HepG2 (cell line): ENCODE measurements at regions not wholly inside any gene's neighbourhood (a gene's known extent, or its start where the extent isn't known, plus 50 kb on each side); places are given as distances from the start of the nearest gene placed in this dataset.

Experiments
- ATAC-seq: fragments of 200-7000 bp; cut with Tn5 transposase; 3 replicates; pipeline ENCODE4 v1.9.1; 2020; ENCODE audit warnings: mild to moderate bottlenecking, moderate library complexity
- BruUV-seq: library from RNA; stranded (reverse); fragments of 400-500 nt; replicated peaks from 2 replicates; lab custom pipeline; 2021; lab: Mats Ljungman, UMichigan
- CTCF ChIA-PET: fragments of 300-600 bp; formaldehyde crosslinking; extraction: SDS; loops from one replicate; lab custom pipeline; 2021; ENCODE audit warnings: low total read pairs, inconsistent platforms, low intra/inter-chr PET ratio; lab: Yijun Ruan, JAX
- POLR2A ChIA-PET: fragments of 350-600 bp; sonication (Branson Sonifier 250); formaldehyde crosslinking; loops from one replicate; lab custom pipeline; 2020; ENCODE audit warnings: antibody characterized with exemption, inconsistent platforms; lab: Yijun Ruan, JAX
- DNase-seq: peaks from one replicate; pipeline ENCODE4 v3.0.0-alpha.2; 2015; ENCODE audit warnings: low spot score
- FAIRE-seq: peaks from 3 replicates; lab custom pipeline; 2011; peaks lifted over from hg19 to GRCh38; lab: Jason Lieb, UNC
- H2AFZ ChIP-seq: one replicate; pipeline ENCODE4 v1.6.1; 2011; ENCODE audit warnings: low read length, inconsistent platforms
- H3K27ac ChIP-seq: fragments of 300-600 bp; 3 replicates; pipeline ENCODE4 v1.8.0; 2011; ENCODE audit warnings: mixed run types, mild to moderate bottlenecking, mixed read lengths, low read length, inconsistent platforms; ENCODE audit not compliant: insufficient read depth; ENCODE audit errors: extremely low read length
- H3K27me3 ChIP-seq, 2 experiments: fragments of 200-600 bp in 1 of 2; 2 replicates in 1 of 2; 3 replicates in 1 of 2; pipeline versions ENCODE4 v1.6.0 to v1.8.0; 2011; ENCODE audit warnings: low read length in 2 of 2, mild to moderate bottlenecking in 2 of 2, moderate library complexity in 2 of 2, inconsistent platforms in 1 of 2; ENCODE audit not compliant: insufficient read depth in 2 of 2, control insufficient read depth in 1 of 2
- H3K36me3 ChIP-seq, 2 experiments: fragments of 200-600 bp in 1 of 2; replicated peaks in 1 of 2; 2 replicates in 1 of 2; 3 replicates in 1 of 2; pipeline versions ENCODE4 v1.5.1 to v1.8.0; 2011; ENCODE audit warnings: low read length in 2 of 2, inconsistent platforms in 1 of 2; ENCODE audit not compliant: insufficient read depth in 2 of 2, control insufficient read depth in 1 of 2
- H3K4me1 ChIP-seq: 2 replicates; pipeline ENCODE4 v1.5.1; 2012; ENCODE audit warnings: low read length, inconsistent platforms; ENCODE audit not compliant: insufficient read depth
- H3K4me2 ChIP-seq: 2 replicates; pipeline ENCODE4 v1.6.0; 2011; ENCODE audit warnings: low read depth, low read length, inconsistent platforms
- H3K4me3 ChIP-seq, 3 experiments: fragments of 200-600 bp in 1 of 3; sonication (generic), shearing (Covaris generic) in 1 of 3; replicated peaks in 1 of 3; 2 replicates each; pipeline ENCODE4 v1.5.1; 2011 to 2016; ENCODE audit warnings: low read length in 3 of 3, inconsistent platforms in 2 of 3, low read depth in 2 of 3, mild to moderate bottlenecking in 2 of 3, control low read depth in 1 of 3, mixed read lengths in 1 of 3; ENCODE audit not compliant: insufficient read depth in 1 of 3
- H3K79me2 ChIP-seq: one replicate; pipeline ENCODE4 v1.6.1; 2011; ENCODE audit warnings: low read length, inconsistent platforms; ENCODE audit not compliant: insufficient read depth
- H3K9ac ChIP-seq: 2 replicates; pipeline ENCODE4 v1.6.0; 2011; ENCODE audit warnings: mild to moderate bottlenecking, low read depth, low read length, inconsistent platforms; ENCODE audit not compliant: insufficient read depth
- H3K9me3 ChIP-seq: 2 replicates; pipeline ENCODE4 v1.5.1; 2012; ENCODE audit warnings: mild to moderate bottlenecking, low read length
- H4K20me1 ChIP-seq: 2 replicates; pipeline ENCODE4 v1.6.0; 2011; ENCODE audit warnings: inconsistent platforms, mild to moderate bottlenecking, low read length, moderate library complexity; ENCODE audit not compliant: insufficient read depth
- ARNT2 ChIP-seq: sonication (generic); formaldehyde crosslinking; IDR thresholded peaks from 2 replicates; pipeline ENCODE4 v1.8.0; 2022; ENCODE audit warnings: mild to moderate bottlenecking, low read depth, missing genetic modification reagents, moderate library complexity
- CBX2 ChIP-seq, 2 experiments: fragments of 200-600 bp in 1 of 2; sonication (generic); formaldehyde crosslinking in 1 of 2; IDR thresholded peaks; 2 replicates each; pipeline versions ENCODE4 v1.7.0 to v1.8.1; 2018 to 2022; ENCODE audit warnings: low read depth in 2 of 2, low read length in 1 of 2, mild to moderate bottlenecking in 1 of 2, missing genetic modification reagents in 1 of 2
- HNRNPL ChIP-seq: fragments of 200-400 bp; formaldehyde crosslinking; IDR thresholded peaks from 2 replicates; pipeline ENCODE4 v1.6.1; 2017; ENCODE audit warnings: mild to moderate bottlenecking, low read depth, low read length
- MAZ ChIP-seq, 2 experiments: sonication (generic) in 1 of 2; formaldehyde crosslinking in 1 of 2; IDR thresholded peaks; 2 replicates each; pipeline versions ENCODE4 v1.5.0 to v1.6.1; 2012 to 2020; ENCODE audit warnings: low read depth in 2 of 2, mild to moderate bottlenecking in 2 of 2, borderline replicate concordance in 1 of 2, improper control_type of control experiment in 1 of 2, low read length in 1 of 2, missing genetic modification reagents in 1 of 2, moderate library complexity in 1 of 2
- SNAPC2 ChIP-seq: sonication (generic); formaldehyde crosslinking; IDR thresholded peaks from 2 replicates; pipeline ENCODE4 v1.8.1; 2022; ENCODE audit warnings: mild to moderate bottlenecking, missing genetic modification reagents
- TEAD2 ChIP-seq: sonication (generic); formaldehyde crosslinking; IDR thresholded peaks from 2 replicates; pipeline ENCODE4 v1.9.0; 2021; ENCODE audit warnings: missing genetic modification reagents
- ZFP62 ChIP-seq: sonication (generic); formaldehyde crosslinking; IDR thresholded peaks from 2 replicates; pipeline ENCODE4 v1.4.0; 2020; ENCODE audit warnings: missing genetic modification reagents
- ZMAT3 ChIP-seq: sonication (generic); formaldehyde crosslinking; conservative IDR thresholded peaks from 2 replicates; pipeline ENCODE4 v1.7.0; 2021; ENCODE audit warnings: missing genetic modification reagents
- ZNF180 ChIP-seq: sonication (generic); formaldehyde crosslinking; IDR thresholded peaks from 2 replicates; pipeline ENCODE4 v1.4.0; 2020; ENCODE audit warnings: low read depth, missing genetic modification reagents, borderline replicate concordance
- ZNF230 ChIP-seq: sonication (generic); formaldehyde crosslinking; IDR thresholded peaks from 2 replicates; pipeline ENCODE4 v1.4.0; 2020; ENCODE audit warnings: mild to moderate bottlenecking, missing genetic modification reagents
- ZNF282 ChIP-seq: fragments of 450-650 bp; IDR thresholded peaks from 2 replicates; pipeline ENCODE4 v1.6.1; 2018; ENCODE audit not compliant: partially characterized antibody
- ZNF839 ChIP-seq: sonication (generic); formaldehyde crosslinking; IDR thresholded peaks from 2 replicates; pipeline ENCODE4 v1.4.0; 2020; ENCODE audit warnings: missing genetic modification reagents, mild to moderate bottlenecking, borderline replicate concordance
- ZSCAN22 ChIP-seq: sonication (generic); formaldehyde crosslinking; IDR thresholded peaks from 2 replicates; pipeline ENCODE4 v1.4.0; 2020; ENCODE audit warnings: mild to moderate bottlenecking, missing genetic modification reagents
- WGBS: methylation state at CpG from one replicate; pipeline ENCODE4 v1.1.6; 2017; ENCODE audit warnings: low lambda C conversion rate; 5-methylcytosine and 5-hydroxymethylcytosine counted together
- in situ Hi-C: cut with HindIII; loops from 2 replicates; pipeline ENCODE4 v1.10.0; 2017; ENCODE audit warnings: low pct_unique_long_range_greater_than_20kb; ENCODE audit not compliant: extremely low pct_ligation_motif_present
- intact Hi-C: fragments of 100-400 bp; cut with micrococcal nuclease; formaldehyde crosslinking; loops from one replicate; pipeline ENCODE4 v1.10.0; 2022; ENCODE audit not compliant: unreplicated experiment
- TF ChIP-seq, protein P1 (sequence below): IDR thresholded peaks from 2 replicates; pipeline ENCODE4 v1.6.1; 2016; ENCODE audit warnings: missing compliant biosample characterization, missing genetic modification reagents, borderline replicate concordance
- TF ChIP-seq, protein P2 (sequence below): sonication (generic); formaldehyde crosslinking; IDR thresholded peaks from 2 replicates; pipeline ENCODE4 v1.5.1; 2020; ENCODE audit warnings: mild to moderate bottlenecking, moderate library complexity, missing genetic modification reagents
- TF ChIP-seq, protein P3 (sequence below): sonication (generic); formaldehyde crosslinking; IDR thresholded peaks from 2 replicates; pipeline ENCODE4 v1.4.0; 2020; ENCODE audit warnings: mild to moderate bottlenecking, missing genetic modification reagents
- TF ChIP-seq, protein P4 (sequence below): sonication (generic); formaldehyde crosslinking; IDR thresholded peaks from 2 replicates; pipeline ENCODE4 v1.5.1; 2020; ENCODE audit warnings: mild to moderate bottlenecking, missing genetic modification reagents

DNA sequence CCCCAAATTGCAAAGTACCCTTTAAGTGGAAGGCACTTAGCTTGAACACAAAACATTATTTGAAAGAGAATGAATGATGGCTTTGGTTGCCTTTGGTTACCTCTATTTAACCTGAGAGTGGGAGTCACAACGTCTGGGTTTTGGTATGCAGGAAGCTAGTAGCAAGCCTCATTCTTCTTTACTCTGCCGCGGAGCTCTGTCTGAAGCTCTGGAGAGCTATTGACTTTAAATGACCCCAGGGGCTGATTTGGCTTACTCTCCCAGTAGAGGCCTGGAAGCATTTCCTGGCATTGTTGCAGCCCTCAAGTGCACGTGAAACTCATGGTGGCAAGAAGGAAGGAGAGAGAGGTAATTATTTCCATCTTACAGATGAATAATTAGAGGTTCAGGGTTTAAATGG is 81.8 kb upstream of the MAGEA4 start:
- Histone ChIP-seq H3K4me1 (no peaks in the 10 kb centered on the region), H3K4me3 (no peak overlapping the region), H3K36me3 (no peaks in the 10 kb centered on the region), H3K79me2 (no peaks in the 10 kb centered on the region)
- BruUV-seq: no TSS peak
- POLR2A ChIA-PET: no interaction called here
- TF ChIP-seq, protein P1, sequence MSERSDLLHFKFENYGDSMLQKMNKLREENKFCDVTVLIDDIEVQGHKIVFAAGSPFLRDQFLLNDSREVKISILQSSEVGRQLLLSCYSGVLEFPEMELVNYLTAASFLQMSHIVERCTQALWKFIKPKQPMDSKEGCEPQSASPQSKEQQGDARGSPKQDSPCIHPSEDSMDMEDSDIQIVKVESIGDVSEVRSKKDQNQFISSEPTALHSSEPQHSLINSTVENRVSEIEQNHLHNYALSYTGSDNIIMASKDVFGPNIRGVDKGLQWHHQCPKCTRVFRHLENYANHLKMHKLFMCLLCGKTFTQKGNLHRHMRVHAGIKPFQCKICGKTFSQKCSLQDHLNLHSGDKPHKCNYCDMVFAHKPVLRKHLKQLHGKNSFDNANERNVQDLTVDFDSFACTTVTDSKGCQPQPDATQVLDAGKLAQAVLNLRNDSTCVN (CRISPR knock-in tag): no peak
- TF ChIP-seq, protein P2, sequence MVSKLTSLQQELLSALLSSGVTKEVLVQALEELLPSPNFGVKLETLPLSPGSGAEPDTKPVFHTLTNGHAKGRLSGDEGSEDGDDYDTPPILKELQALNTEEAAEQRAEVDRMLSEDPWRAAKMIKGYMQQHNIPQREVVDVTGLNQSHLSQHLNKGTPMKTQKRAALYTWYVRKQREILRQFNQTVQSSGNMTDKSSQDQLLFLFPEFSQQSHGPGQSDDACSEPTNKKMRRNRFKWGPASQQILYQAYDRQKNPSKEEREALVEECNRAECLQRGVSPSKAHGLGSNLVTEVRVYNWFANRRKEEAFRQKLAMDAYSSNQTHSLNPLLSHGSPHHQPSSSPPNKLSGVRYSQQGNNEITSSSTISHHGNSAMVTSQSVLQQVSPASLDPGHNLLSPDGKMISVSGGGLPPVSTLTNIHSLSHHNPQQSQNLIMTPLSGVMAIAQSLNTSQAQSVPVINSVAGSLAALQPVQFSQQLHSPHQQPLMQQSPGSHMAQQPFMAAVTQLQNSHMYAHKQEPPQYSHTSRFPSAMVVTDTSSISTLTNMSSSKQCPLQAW (CRISPR knock-in tag): no peak
- TF ChIP-seq ZSCAN22 (CRISPR knock-in tag) (no peak), ZNF839 (CRISPR knock-in tag) (no peak), ZMAT3 (CRISPR knock-in tag) (no peak), ZNF282 (no peak), ARNT2 (CRISPR knock-in tag) (no peak), ZNF180 (CRISPR knock-in tag) (no peak), MAZ (IDR thresholded peaks at IDR 0.05; ENCODE audit: borderline replicate concordance, low read depth, low read length) (no peak), MAZ (CRISPR knock-in tag; IDR thresholded peaks at IDR 0.05; ENCODE audit: low read depth) (no peak), HNRNPL (no peak), ZFP62 (no peak), CBX2 (IDR thresholded peaks at IDR 0.05; ENCODE audit: low read depth, low read length) (no peak), CBX2 (CRISPR knock-in tag; IDR thresholded peaks at IDR 0.05; ENCODE audit: low read depth) (no peak), TEAD2 (CRISPR knock-in tag) (no peak), ZNF230 (CRISPR knock-in tag) (no peak), SNAPC2 (CRISPR knock-in tag) (no peak)
- TF ChIP-seq, protein P3, sequence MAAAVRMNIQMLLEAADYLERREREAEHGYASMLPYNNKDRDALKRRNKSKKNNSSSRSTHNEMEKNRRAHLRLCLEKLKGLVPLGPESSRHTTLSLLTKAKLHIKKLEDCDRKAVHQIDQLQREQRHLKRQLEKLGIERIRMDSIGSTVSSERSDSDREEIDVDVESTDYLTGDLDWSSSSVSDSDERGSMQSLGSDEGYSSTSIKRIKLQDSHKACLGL (CRISPR knock-in tag): no peak
- TF ChIP-seq, protein P4, sequence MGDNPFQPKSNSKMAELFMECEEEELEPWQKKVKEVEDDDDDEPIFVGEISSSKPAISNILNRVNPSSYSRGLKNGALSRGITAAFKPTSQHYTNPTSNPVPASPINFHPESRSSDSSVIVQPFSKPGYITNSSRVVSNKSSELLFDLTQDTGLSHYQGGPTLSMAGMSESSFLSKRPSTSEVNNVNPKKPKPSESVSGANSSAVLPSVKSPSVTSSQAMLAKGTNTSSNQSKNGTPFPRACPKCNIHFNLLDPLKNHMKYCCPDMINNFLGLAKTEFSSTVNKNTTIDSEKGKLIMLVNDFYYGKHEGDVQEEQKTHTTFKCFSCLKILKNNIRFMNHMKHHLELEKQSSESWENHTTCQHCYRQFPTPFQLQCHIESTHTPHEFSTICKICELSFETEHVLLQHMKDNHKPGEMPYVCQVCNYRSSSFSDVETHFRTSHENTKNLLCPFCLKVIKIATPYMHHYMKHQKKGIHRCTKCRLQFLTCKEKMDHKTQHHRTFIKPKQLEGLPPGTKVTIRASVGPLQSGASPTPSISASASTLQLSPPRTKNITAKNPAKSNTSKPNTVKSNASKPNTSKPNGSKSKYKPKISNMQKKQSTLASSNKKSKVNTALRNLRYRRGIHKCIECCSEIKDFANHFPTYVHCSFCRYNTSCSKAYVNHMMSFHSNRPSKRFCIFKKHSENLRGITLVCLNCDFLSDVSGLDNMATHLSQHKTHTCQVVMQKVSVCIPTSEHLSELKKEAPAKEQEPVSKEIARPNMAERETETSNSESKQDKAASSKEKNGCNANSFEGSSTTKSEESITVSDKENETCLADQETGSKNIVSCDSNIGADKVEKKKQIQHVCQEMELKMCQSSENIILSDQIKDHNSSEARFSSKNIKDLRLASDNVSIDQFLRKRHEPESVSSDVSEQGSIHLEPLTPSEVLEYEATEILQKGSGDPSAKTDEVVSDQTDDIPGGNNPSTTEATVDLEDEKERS: no peak
- TF ChIP-seq, all 625 proteins: peak for 0
- Histone ChIP-seq H3K9ac (no peak overlapping the region), H4K20me1 (no peaks in the 10 kb centered on the region), H2AFZ (no peak overlapping the region), H3K27me3 (no peaks in the 10 kb centered on the region), H3K27ac (no peak overlapping the region), H3K4me2 (no peak overlapping the region), H3K9me3 (no peaks in the 10 kb centered on the region)
- ATAC-seq (no peak), DNase-seq (no peak), FAIRE-seq (no peak)
- in situ Hi-C loops (no loop called here), intact Hi-C loops (no loop called here)
- 50% methylated on average over 4 of the region's 4 CpGs for WGBS
- CTCF ChIA-PET: no interaction called here
